GM06990 (cell line): ENCODE measurements at regions not wholly inside any gene's neighbourhood (a gene's known extent, or its start where the extent isn't known, plus 50 kb on each side); places are given as distances from the start of the nearest gene placed in this dataset.

ENCODE experiments used
- DNase-seq: peaks from one replicate; pipeline ENCODE4 v3.0.0-alpha.2; 2011; ENCODE audit not compliant: insufficient read length; ENCODE audit errors: extremely low read depth
- H3K27me3 ChIP-seq: replicated peaks from 2 replicates; pipeline ENCODE4 v1.6.0; 2011; ENCODE audit warnings: low read length; ENCODE audit not compliant: control insufficient read depth, insufficient read depth
- H3K36me3 ChIP-seq: 2 replicates; pipeline ENCODE4 v1.5.1; 2011; ENCODE audit warnings: low read length; ENCODE audit not compliant: control insufficient read depth, insufficient read depth
- H3K4me3 ChIP-seq: replicated peaks from 2 replicates; pipeline ENCODE4 v1.5.1; 2011; ENCODE audit warnings: low read depth, mild to moderate bottlenecking, control low read depth, low read length
- TF ChIP-seq, protein P1 (sequence below): IDR thresholded peaks from 2 replicates; pipeline ENCODE4 v1.5.1; 2011; ENCODE audit warnings: low read length, control low read depth, mild to moderate bottlenecking, inconsistent platforms; ENCODE audit not compliant: insufficient read depth, poor library complexity, severe bottlenecking

DNA sequence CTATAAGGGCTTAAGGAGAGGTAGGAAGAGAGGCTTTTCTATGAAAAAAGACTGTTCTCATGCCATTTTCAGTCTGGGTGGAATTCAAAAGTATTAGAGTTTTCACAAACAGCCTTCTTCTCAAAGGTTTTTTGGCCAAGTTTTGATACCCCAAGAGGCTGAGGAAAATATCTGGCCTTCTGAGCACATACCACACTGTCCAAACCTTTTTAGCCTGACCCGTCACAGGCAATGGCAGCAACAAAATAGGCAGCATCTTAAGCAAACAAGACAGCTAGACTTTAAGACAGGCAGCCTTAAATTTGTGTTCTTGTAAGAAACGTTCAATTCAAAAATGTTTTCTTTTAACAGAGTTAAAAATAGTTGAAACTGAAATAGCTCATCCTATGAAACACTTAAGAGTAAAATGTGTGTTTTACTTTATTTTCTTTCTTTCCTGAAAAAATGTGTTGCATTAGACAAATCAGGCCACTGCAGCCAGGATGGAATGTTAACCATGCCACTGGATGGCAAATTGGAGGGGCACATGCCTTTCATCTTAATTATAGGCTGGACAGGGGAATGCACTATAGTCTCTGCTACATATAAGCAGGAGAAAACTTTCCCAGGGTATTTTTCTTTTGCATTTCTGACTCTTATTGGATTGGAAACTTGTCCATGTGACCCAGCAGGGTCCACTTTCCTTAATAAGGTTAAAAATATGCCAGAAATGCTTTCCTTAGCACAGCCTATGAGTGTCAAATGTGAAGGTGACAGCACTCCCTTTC is 315.0 kb downstream of the TGFB2 start:
- TF ChIP-seq, protein P1, sequence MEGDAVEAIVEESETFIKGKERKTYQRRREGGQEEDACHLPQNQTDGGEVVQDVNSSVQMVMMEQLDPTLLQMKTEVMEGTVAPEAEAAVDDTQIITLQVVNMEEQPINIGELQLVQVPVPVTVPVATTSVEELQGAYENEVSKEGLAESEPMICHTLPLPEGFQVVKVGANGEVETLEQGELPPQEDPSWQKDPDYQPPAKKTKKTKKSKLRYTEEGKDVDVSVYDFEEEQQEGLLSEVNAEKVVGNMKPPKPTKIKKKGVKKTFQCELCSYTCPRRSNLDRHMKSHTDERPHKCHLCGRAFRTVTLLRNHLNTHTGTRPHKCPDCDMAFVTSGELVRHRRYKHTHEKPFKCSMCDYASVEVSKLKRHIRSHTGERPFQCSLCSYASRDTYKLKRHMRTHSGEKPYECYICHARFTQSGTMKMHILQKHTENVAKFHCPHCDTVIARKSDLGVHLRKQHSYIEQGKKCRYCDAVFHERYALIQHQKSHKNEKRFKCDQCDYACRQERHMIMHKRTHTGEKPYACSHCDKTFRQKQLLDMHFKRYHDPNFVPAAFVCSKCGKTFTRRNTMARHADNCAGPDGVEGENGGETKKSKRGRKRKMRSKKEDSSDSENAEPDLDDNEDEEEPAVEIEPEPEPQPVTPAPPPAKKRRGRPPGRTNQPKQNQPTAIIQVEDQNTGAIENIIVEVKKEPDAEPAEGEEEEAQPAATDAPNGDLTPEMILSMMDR = no peak
- DNase-seq = no peak
- no peaks in the 10 kb centered on the region for H3K27me3 ChIP-seq
- H3K4me3 ChIP-seq = no peak overlapping the region
- H3K36me3 ChIP-seq = no peaks in the 10 kb centered on the region

DNA sequence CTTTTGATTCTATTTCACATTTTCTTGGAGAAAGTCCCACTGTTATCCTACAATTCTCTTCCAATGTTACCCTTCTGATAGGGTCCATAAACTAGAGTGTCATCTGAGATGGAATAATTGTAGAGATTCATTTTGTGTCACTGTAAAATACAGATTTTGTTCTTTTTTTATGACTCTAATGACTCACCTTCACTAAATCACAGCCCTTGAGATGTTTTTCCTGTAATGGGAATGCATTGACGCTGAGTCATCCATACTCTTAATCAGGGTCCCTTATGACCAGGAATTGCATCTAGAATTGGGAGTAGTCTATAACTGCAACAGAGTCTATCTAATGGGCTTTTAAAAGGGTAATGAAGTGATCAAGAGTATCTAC is 315.5 kb downstream of the TGFB2 start:
- Histone ChIP-seq H3K36me3 (no peaks in the 10 kb centered on the region), H3K4me3 (no peak overlapping the region), H3K27me3 (no peaks in the 10 kb centered on the region)
- no peak for DNase-seq
- TF ChIP-seq, protein P1 = no peak

DNA sequence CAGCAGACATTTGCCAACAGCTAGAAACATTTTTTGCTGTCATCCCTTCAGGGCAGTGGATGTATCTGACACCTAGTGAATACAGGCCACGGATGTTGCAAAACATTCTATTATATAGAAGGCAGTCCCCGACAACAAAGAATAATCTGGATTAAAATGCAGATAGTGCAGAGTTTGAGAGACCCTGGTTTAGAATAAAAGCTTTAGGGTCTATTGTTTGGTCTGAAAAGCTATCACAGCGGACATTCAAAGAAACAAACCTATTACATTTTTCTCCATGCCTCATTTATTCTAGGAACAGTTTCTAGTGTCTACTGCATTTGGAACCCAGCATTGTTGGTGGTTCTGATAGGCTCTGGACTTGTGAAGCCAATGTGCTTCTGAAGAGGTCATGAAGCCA is 316.3 kb downstream of the TGFB2 start:
- no peaks in the 10 kb centered on the region for H3K27me3 ChIP-seq
- TF ChIP-seq, protein P1 = no peak
- no peak overlapping the region for H3K4me3 ChIP-seq
- H3K36me3 ChIP-seq = no peaks in the 10 kb centered on the region
- DNase-seq = no peak

DNA sequence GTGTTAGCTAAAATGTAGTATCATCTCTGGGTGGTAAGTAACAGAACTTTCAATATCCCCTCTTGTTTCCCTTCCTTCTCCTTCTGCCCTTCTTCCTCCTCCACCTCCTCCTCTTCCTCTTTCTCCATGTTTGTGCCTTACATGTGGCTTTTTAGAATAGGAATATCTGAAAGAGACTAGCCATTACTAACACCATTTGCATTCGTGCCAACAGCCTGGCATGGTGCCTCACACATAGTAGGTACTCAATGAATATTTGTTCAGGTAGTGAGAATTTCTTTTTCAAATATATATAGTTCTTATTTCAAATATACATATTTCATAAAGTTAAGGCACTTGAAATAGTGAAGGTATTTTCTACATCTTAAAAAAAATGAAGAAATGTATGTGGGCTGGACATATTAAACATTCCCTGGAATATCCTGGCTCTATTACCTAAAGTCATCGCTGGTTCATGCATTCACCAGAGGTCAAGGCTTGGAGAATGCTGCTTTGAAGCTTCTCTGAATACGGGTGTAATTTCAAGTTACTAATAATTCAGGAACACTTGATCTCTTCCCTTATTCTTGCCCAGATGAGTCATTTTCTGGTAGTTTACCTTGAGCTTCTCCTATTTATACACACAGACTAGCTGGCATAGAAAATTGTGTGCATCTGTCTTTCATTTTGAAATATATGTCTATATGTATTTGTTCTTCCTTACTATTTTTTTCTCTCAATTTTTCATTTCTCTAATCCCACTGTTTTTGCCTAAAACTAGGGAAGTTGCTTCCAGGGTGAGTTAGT is 319.4 kb downstream of the TGFB2 start:
- no peak for DNase-seq
- Histone ChIP-seq H3K36me3 (no peaks in the 10 kb centered on the region), H3K4me3 (no peak overlapping the region), H3K27me3 (no peaks in the 10 kb centered on the region)
- TF ChIP-seq, protein P1 = no peak

DNA sequence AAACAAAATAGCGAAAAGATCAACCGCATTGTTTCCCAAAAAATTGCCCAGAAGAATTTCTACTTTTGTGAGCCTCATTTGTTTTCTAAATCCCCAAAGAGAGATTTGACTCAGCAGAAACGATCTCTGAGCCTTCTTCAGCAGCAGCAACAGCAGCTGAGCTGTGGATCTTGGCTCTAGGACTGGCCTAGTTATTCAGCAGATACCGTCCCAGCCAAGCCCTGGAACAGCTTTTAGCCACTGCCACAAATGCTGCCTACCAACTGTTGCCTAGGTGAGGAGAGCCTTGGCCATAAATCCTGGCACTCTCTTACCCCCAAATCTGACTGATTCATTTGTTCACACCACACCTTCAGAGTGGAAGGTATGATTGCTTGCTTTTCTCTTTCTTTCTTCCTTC is 320.1 kb downstream of the TGFB2 start:
- DNase-seq = no peak
- TF ChIP-seq, protein P1 = no peak

DNA sequence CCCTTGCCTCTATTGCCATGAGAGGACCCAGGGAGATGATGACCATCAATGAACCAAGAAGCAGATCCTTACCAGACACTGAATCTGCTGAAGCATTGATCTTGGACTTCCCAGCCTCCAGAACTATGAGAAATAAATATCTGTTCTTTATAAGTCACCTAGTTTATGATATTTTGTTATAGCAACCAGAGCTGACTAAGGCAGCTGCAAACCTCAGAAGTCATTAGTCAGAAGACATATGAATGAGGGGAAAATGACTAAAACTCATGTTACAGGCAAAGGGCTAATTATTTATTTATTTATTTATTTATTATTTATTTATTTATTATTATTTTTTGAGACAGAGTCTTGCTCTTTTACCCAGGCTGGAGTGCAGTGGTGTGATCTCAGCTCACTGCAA is 321.1 kb downstream of the TGFB2 start:
- DNase-seq = no peak
- no peaks in the 10 kb centered on the region for H3K27me3 ChIP-seq
- H3K36me3 ChIP-seq = no peaks in the 10 kb centered on the region
- TF ChIP-seq, protein P1 = no peak
- no peak overlapping the region for H3K4me3 ChIP-seq

More for the DNA sequence above, 320.1 kb downstream of the TGFB2 start:
- no peaks in the 10 kb centered on the region for H3K36me3 ChIP-seq
- no peak overlapping the region for H3K4me3 ChIP-seq
- no peaks in the 10 kb centered on the region for H3K27me3 ChIP-seq
